H1 (cell line): ENCODE measurements at regions not wholly inside any gene's neighbourhood (a gene's known extent, or its start where the extent isn't known, plus 50 kb on each side); places are given as distances from the start of the nearest gene placed in this dataset.

Experiments
- ASH2L ChIP-seq: fragments of 200-600, 300-600 bp; sonication (generic); IDR thresholded peaks from one replicate; pipeline ENCODE4 v1.7.1; 2017; ENCODE audit warnings: low read length
- BRCA1 ChIP-seq: IDR thresholded peaks from 2 replicates; pipeline ENCODE4 v1.6.1; 2012; ENCODE audit warnings: low read depth, low read length, improper control_type of control experiment
- CHD7 ChIP-seq: fragments of 300-600 bp; sonication (generic); IDR thresholded peaks from 2 replicates; pipeline ENCODE4 v1.7.1; 2012; ENCODE audit warnings: low read length, moderate library complexity, mild to moderate bottlenecking, inconsistent platforms; ENCODE audit not compliant: insufficient replicate concordance
- EP300 ChIP-seq, 2 experiments: IDR thresholded peaks; 1 replicate in 1 of 2; 2 replicates in 1 of 2; pipeline ENCODE4 v1.6.1; 2011 to 2012; ENCODE audit warnings: low read depth in 2 of 2, low read length in 2 of 2, mild to moderate bottlenecking in 2 of 2, borderline replicate concordance in 1 of 2, inconsistent platforms in 1 of 2, moderate library complexity in 1 of 2
- KDM1A ChIP-seq: fragments of 200-600, 300-600 bp; sonication (generic); IDR thresholded peaks from 2 replicates; pipeline ENCODE4 v1.7.1; 2016; ENCODE audit warnings: mild to moderate bottlenecking, low read length, borderline replicate concordance
- PHF8 ChIP-seq: fragments of 200-600 bp; sonication (generic); conservative IDR thresholded peaks from 2 replicates; pipeline ENCODE4 v1.7.1; 2012; ENCODE audit warnings: low read depth, mild to moderate bottlenecking, inconsistent platforms, low read length, moderate library complexity
- RAD21 ChIP-seq, 2 experiments: IDR thresholded peaks in 1 of 2; conservative IDR thresholded peaks in 1 of 2; 2 replicates each; pipeline ENCODE4 v1.6.1; 2011; ENCODE audit warnings: low read depth in 2 of 2, low read length in 2 of 2, improper control_type of control experiment in 1 of 2, inconsistent platforms in 1 of 2, mild to moderate bottlenecking in 1 of 2, moderate library complexity in 1 of 2
- SP2 ChIP-seq: IDR thresholded peaks from 2 replicates; pipeline ENCODE4 v1.6.1; 2012; ENCODE audit warnings: mild to moderate bottlenecking, low read length, inconsistent platforms
- TBP ChIP-seq: IDR thresholded peaks from 2 replicates; pipeline ENCODE4 v1.6.1; 2011; ENCODE audit warnings: low read depth, low read length, improper control_type of control experiment

GRCh38 chr12:13444076-13444475, 247.6 kb downstream of the EMP1 start (continued):
- TF ChIP-seq CHD7, result no peak
- TF ChIP-seq PHF8, result no peak
- TF ChIP-seq SP2, result no peak
- no peak for TF ChIP-seq BRCA1
- no peak for TF ChIP-seq RAD21 (IDR thresholded peaks at IDR 0.05 in 1 of 2, conservative IDR thresholded peaks at IDR 0.05 in 1 of 2; ENCODE audit: low read depth in 2 of 2, low read length in 2 of 2)
- no peak for TF ChIP-seq TBP
- TF ChIP-seq KDM1A, result no peak
- TF ChIP-seq EP300 (IDR thresholded peaks at IDR 0.05; ENCODE audit: borderline replicate concordance in 1 of 2, low read depth in 2 of 2, low read length in 2 of 2), result no peak
- no peak for TF ChIP-seq ASH2L
